ENCODE measurements at regions not wholly inside any gene's neighbourhood (a gene's known extent, or its start where the extent isn't known, plus 50 kb on each side); places are given as distances from the start of the nearest gene placed in this dataset.
"Not testable (repeated sequence)": the region's sequence is repeated elsewhere in the genome, so short reads cannot be mapped to it uniquely, and the experiment has no call there.

GRCh38 chr1:20408133-20408650 lies 77.8 kb downstream of the CAMK2N1 start:
- DNase-seq (ENCODE audit: low read depth, low spot score); in situ Hi-C loops (cut with HindIII; ENCODE audit: low pct_unique_long_range_greater_than_20kb, low sequenced_read_pairs): not testable (repeated sequence)

DNA sequence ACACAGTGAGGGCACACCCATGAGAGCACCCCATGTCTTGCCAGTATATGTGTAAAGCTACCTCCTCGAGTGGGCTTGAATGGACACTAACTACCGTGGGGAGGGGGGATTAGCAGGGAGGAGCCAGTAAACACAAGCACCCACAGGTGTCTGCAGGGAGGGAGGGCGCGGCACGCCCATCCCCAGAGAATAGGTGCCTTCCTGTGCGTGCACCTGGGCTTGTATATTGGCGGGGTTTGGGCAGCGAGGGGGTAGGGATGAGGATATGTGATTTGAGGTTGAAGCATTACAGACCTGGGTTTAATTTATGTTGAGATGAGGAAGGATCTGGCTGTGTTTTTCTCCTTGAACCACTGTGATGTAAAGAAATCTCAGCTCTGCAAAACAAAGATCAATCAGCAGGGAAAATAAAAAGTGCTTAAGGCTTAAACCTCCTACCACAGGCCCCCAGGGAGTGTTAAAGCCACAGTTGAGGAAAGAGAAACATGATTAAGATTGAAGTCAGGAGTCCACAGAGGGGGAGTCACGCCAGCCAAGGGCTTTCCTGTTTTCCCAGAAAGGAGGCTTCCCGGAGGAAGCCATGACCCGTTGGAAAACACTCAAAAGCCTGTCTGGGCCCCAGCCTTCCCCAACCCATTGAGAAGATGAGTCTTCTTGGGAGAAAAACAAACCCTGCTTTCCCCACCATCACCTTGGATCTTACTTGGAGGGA lies 80.0 kb downstream of the CAMK2N1 start:
- in situ Hi-C loops (cut with HindIII; ENCODE audit: low pct_unique_long_range_greater_than_20kb, low sequenced_read_pairs) = no loop called here
- no peak for DNase-seq (ENCODE audit: low read depth, low spot score)

GRCh38 chr1:20405051-20405754 lies 80.8 kb downstream of the CAMK2N1 start:
- DNase-seq (ENCODE audit: low read depth, low spot score) = no peak
- in situ Hi-C loops (cut with HindIII; ENCODE audit: low pct_unique_long_range_greater_than_20kb, low sequenced_read_pairs) = no loop called here
